ENCODE measurements at regions not wholly inside any gene's neighbourhood (a gene's known extent, or its start where the extent isn't known, plus 50 kb on each side); places are given as distances from the start of the nearest gene placed in this dataset.

DNA sequence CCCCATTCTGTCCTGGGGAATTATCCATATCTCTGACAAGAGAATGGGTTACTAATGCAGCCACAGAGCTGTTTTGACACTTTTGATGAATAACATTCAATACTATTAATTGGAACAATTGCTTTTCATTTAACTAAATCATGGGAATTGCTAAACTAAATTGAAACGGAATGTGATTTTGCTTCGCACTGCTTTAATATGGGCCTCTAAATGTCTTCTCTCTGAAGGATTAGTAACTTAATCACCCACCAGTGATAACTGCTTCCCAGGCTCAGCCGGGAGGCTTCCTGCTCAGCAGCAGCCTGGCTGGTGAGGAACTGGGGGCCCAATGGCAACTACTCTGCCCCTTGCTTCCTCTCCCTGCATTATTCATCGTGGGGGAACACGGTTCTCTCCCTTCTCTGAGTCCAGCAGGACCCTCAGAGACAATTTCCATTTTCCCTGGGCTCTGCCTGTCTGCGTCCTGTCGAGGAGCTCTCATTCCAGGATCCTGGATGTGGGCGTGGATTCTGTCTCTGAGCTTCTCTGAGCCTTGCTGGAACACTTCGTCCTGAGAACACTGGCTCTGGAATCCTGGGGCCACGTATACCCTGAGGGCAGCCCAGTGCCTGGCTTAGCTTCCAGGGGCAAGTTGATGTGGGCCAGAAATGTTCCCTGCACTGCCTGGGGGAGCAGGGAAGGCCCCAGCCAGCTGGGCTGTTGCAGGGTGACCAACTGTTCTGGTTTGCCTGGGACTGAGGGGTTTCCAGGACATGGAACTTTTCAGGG is 308.9 kb downstream of the DHX35 start:
- no peak for DNase-seq (ENCODE audit: low read depth in 3 of 3)

DNA sequence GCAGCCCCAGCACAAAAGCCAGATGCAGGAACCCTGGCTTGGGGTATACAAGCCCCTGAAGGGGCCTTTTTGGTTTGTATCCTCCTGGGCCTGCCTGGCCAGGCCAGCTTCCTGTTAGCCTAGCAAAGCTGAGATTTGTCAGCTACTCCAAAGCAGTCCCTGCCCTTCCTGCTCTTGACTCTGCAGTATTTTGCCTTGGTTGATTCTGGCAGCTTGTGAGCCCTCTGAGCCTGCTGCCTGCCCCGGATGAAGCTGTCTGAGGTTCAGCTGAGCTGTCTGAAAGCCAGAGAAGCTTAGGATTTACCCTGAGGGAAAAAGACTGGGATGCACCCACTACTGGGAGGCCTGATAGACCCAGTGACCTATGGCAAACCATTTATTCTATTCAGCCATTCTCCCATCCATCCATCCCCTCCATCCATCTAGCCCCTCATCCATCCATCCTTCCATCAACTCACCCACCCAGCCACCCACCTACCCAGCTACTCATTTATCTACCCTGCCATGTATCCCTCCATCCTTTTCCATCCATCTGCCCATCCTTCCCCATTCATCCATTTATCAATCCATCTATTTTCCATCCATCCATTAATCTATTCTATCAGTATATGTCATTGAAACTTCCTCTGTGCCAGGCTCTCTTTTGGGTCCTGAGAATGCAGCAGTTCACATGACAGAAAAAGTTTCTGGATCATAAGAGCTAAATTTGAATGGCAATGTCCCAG is 307.5 kb downstream of the DHX35 start:
- DNase-seq (ENCODE audit: low read depth in 3 of 3), result no peak

DNA sequence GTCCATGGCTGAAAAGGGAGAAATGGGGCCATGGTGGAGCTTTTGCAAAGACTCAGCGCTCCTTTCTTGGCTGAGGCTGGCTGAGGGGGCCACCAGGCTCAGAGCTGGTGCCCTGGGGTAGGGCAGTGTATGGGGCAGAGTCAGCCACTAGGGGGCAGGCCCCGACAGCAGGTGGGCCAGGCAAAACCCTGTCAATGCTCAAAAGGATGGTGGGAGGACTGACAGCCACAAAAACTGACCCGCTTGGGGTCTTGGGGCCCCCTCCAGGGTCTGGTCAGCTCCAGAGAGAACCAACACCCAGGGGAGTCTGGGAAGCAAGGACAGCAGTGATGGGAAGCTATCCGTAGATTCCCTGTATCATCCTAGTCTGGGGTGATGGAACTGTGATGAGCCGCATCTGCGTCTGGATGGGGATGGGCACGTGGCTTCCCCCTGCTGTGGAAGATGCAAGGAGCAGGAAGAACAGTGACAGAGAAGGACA is 306.9 kb downstream of the DHX35 start:
- DNase-seq (ENCODE audit: low read depth in 3 of 3), result peak; percentile 10 to 31 (median 19)

DNA sequence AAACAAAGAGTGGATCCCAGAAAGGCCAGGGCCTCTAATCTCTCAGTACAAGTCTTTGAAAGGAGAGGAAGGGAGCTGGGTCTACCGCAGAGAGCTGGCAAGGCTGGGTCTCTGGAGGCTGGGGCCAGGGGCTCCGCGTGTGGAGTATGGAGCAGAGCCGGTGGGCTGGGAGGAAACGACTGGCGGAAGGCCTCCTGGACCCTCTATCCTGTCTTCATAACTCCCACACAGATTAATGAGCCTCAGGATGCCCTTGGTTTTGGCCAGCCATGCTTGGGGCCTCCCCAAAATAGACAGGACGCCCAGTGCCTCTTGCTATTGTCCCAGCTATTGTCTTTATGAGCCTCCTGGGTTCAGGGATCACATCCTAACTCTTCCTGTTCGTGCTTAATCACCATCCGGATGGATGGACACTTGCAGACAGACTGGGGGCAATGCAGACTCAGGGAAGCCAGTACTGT is 306.4 kb downstream of the DHX35 start:
- no peak for DNase-seq (ENCODE audit: low read depth in 3 of 3)

DNA sequence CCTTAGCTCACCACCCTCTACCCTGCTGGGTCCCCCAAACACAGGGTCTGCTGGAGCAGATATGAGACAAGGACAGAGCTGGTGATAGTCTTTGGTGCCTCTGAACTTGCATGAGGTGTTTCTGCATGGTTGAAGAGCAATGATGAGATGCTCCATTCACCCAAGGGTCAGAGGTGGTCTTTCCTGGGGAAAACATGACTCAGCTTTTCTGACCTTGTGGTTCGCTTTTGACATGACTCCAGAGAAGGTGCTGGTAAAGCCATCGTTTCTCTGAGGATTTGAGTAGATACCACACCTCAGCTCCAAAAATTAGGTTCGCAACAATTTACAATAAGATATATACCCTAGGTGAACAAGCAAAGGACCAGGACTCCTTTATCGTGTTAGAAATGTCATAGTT is 304.8 kb downstream of the DHX35 start:
- DNase-seq (ENCODE audit: low read depth in 3 of 3), result no peak

DNA sequence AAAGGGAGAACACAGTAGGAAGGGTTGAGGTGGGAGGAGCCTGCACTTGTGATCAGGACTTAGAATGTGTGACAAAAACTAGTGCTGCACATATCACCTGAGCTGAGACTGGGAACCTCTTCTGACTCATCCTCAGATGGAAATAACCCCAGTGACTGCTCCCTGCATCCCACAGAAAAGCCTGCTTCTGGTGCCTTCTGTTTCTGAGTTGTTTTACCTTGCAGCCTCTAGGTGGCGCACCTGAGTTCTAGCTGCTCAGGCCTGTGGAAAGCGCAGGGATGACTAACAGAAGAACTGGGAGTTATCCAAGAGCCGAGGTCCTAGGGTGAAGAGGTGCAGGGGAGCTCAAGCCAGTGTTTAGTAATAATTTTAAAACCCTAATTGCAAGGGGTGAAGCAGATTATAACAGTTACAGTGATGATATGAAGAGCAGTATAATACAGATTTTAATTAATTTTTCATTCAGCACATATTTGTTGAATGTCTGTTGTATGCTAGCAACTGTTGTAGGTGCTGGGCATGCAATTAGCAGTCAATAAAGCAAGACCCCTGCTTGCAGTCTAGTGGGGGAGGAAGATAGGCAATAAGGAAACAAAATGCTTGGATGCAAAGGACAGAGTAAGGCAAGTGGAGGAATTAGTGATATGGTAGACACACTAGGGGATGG is 302.5 kb downstream of the DHX35 start:
- peak; percentile 13 to 28 (median 16) for DNase-seq (ENCODE audit: low read depth in 3 of 3)

DNA sequence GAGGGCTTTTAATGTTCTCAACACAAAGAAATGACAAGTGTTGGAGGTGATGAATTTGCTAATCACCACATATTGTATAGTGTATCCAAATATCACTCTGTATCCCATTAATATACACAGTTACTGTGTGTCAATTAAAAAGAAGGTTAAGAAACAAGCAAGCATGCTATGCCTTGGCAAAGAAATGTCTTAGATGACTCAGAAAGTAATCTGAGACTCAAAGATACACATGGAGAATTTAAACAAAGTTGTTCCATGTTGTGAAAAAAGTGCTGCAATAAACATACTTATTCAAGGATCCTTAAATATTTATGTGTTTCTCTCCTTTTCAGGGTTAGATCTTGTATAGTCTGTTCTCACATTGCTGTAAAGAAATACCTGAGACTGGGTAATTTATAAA is 300.9 kb downstream of the DHX35 start:
- DNase-seq (ENCODE audit: low read depth in 3 of 3), result no peak

DNA sequence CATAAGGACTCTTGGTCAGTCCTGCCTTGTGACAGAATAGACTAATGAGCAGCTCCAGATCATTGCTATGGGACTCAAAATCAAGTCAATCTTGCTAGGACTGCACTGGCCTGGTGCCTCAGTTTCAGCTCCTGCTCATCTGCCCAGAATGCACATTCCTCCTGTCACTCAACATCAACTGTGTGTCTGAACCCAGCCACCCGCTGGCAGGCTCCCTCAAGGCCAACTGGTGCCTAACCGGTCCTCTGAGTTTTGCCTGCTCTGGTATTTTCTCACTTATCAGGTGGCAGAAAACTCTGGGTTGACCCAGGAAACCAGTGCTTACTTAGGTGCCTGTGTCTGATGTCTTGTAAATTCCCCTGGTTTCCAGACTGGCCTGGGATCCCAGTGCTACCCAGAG is 297.7 kb downstream of the DHX35 start:
- no peak for DNase-seq (ENCODE audit: low read depth in 3 of 3)

DNA sequence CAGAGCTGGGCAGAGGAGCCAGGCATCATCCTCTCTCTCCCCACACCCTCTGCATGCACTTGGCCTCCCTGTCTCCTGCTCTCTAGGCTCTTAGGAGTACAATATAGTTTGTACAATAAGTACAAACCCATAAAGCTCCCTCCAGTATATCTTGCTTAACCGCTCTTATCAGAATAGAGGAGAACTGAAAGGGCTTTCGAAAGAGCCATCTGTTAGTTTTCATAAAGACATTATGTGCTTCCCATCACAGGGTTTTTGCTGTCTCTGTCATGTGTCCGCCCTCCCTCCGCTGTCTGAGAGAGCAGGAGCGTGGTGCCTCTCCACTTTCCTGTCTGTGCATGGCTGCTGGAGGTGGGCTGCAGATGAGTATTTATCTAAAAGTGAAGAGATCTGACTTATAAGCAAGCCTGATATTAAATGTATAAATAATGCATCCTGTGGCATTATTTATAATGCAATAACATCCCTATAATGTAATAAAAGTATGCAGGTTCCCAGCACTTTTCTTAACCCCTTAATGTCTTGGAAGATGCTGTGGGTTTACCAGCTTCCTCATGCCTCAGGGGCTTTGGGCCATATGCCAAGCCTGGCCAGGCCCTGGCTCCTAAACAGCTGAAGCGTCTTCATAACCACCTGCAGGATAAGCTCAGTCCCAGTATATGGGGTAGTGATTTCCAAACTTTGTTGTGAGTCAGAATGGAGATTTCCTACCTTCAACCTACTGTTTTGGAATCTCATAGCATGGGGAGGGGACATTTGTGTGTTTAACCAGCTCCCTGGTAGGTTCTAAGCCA is 297.1 kb downstream of the DHX35 start:
- no peak for DNase-seq (ENCODE audit: low read depth in 3 of 3)

DNA sequence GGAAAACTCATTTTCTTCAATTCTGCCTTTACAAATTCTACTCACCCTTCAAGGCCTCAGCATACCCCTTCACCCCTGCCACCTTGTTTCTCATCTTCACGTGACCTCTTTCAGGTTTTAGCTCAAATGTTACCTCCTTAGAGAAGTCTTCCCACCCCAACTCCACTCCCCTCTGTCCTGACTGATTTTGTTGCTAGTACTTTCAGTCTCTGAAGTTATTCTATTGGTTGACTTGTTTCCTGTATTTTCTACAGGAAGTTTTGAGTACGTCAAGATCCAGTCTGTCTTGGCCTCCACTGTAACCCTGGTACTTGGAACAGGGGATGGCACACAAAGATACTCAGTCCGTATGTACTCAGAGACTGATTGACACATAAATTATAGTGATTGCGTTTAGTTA is 296.1 kb downstream of the DHX35 start:
- DNase-seq (ENCODE audit: low read depth in 3 of 3), result no peak

DNA sequence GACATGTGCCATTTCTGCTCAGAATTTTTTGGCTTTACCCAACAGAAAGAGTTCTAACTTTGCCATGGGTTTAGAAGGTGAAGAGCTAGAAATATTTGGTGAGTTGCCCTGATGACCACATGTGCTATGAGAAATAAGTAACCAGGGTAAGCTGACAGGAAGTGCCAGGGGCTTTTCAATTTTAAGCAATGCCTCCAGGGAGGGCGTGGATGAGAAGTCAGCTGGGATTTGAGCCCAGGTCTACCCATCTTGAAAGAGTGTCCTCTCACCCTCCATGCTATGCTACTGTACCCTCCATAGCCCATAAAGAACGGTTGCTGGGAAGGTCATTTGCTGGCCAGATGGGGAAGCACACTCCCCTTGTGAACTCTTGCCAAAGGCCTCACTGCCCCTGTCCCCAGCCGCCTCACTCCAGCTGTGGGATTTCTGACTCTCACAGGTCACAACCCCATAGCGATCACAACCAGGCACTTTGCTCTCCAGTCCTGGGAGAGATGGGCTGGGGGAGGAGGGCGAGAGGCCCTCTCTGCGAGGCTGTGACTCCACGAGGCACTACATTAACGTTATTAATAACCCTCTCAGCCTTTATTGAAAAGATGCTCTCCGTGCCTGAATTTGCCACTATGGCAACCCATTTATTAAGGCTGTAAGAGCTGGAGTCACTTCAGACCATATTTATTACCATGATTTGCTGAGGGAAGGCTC is 291.1 kb downstream of the DHX35 start:
- DNase-seq (ENCODE audit: low read depth in 3 of 3), result no peak

DNA sequence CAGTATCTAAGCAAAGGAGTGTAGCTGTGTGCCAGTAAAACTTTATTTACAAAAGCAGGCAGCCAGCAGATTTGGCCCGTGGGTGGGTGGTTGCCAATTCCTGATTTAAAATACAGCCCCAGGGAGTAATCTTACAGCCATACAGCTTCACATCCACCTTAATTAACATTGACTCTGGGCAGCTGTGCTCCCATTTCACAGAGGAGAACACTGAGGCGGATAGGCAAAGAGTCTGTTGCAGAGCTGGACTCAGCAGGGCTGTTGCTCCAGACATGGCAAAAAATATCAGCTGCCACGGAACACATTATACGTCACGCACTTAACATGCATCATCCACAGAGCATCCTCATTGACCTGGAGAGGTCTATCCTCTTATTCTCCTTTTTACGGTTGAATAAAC is 289.9 kb downstream of the DHX35 start:
- DNase-seq (ENCODE audit: low read depth in 3 of 3), result no peak

DNA sequence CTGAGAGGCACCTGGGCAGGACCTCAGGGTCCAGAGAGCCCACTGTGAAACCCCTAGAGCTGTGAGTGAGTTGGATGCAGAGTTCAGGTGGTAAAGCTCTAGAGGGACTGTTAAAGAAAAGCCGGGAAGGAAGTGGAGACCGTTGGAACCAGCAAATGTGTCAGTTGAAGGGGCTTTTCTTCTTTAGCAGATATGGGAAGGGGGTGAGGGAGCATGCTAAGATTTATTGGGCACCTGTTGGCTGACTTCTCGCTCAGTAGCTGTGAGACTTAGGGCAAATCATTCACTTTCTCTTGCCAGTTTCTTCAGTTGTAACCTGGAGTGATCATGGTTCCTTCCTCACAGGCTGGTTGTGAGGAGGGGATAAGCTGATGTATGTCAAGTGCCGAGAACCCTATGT is 287.7 kb downstream of the DHX35 start:
- no peak for DNase-seq (ENCODE audit: low read depth in 3 of 3)

DNA sequence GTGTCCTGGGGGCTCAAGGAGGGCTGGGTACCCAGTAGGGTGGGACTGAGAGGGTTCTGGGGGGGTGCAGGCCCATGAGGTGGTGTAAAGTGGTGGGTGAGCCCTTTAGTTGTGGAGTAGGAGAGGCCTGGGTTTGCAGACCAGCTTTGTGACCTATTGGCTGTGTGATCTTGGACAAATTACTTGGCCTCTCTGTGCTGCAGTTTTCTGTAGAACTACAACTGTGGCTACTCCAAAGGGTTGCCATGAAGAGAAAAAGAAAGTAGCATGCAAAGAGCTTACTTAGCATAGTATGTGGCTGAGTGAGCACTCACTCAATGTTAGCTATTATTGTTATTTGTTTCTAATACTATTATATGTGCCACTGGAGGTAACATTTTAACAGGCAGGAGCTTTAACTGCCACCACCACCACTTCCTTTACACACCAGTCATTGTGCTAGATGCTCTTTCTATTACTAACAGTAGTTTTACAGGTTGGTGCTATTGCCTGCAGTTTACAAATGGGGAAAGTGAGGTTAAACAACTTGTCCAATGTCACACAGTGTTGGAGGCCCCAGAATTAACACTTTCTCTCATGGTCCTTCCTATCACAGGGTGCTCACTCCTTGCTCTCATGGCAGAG is 286.8 kb downstream of the DHX35 start:
- no peak for DNase-seq (ENCODE audit: low read depth in 3 of 3)

DNA sequence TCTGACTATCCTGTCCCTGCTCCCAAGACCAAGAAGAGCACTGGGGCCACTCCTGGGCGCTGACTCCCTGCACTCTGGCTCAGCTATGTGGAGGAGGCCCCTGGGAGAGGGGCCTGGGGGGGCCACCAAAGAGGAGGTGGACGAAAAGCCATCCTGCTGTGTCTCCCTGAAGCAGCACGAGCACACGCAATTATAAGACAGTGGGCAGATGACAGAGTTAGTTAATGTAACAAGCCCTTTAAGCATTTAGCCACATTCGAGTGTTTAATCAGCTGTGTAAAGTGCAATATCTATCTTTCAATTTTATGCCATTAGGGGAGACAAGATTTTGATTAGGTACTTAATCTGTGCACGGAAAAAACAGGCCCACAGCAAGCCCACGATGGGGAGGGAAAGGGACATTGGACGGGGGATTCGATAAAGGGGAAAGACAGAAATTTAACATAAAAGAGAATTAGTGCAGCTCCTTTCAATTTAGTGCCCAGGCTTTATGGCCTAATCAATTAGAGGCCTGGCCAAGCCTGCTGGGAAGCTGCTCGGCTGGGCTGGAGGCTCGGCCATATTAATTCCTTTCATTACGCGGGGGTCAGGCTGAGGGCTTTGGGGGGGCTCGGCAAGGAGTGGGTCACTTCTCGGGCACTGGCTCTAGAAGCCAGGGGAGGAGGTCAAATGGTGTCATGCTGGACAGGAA is 286.2 kb downstream of the DHX35 start:
- DNase-seq (ENCODE audit: low read depth in 3 of 3), result no peak

DNA sequence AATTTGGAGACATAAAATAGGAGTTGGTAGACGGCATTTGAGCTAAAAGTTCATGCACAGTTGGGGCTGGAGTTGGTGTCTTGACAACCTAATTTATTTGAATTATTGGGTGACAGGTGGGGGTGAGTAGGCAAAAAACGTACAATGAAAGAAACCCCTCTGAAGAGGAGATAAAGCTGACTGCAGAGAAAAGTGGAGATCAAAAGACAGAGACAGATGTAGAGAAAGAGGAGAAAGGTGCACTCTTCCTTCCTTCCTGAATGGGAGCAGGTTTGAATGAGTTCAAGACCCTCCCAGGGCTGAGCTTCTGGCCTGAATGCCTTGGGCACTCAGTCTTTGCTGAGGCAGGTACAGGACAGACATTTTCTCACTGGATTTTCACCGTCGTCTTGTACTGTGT is 284.3 kb downstream of the DHX35 start:
- DNase-seq (ENCODE audit: low read depth in 3 of 3), result no peak

DNA sequence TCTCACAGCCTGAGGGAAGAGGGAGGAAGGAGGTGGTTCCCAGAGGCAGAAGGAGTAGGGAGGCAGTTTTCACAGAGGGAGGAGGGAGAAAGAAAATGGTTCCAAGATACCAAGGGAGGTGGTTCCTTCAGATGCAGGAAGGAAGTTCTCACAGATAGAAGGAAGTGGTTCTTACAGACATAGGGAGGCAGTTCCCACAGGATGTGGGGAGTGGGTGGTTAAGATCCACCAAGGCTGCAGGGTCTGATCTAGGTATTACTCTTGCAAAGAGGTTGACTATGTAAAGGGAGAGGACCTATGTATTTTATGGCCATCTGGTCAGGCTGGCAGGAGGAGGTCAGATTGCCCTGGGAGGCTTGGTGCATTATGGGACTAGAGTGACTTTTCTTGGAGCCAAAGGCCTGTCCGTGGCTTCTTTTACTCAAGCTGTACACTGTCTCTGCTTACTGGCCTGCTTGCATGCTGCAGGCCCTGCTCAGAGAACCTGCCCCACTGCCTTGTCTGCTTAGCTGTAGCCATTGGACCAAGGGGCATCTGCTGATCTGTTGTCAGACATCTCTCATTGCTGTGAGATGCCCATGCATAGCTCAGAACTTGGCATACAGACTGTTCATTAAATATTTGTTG is 283.7 kb downstream of the DHX35 start:
- no peak for DNase-seq (ENCODE audit: low read depth in 3 of 3)

DNA sequence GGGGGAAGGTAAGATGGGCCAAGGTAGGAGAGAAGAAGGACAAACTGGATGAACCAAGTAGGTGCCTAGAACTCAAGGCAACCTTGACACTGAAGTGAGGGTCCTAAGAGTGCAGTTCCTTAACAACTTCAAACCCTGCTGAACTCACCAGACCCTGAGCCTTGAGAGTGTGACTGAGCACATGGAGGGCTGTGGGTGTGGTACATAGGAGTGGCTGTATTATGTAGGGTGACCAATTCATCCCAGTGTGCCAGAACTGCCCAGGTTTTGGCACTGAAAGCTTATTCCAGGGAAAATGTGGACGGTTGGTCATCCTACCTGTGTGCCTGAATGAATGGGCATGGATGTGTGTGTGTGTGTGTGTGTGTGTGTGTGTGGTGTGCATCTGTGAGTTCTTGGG is 281.8 kb downstream of the DHX35 start:
- DNase-seq (ENCODE audit: low read depth in 3 of 3), result no peak

DNA sequence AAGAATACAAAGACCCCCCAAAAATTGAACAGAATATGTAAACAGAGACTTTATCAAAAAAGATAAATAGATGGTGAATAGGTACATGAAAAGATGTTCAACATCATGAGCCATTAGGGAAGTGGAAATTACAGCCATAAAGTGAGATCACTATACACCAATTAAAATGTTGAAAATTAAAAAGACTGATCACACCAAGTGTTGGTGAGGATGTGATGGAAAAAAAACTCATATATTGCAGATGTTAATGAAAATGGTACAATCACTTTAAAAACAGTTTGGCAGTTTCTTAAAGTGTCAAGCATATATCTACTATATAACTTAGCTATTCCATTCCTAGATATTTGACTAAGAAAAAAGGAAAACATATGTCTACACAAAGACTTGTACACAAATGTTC is 280.5 kb downstream of the DHX35 start:
- DNase-seq (ENCODE audit: low read depth in 3 of 3), result no peak
